Stimulated activated naive B cell treated with anti-CD40 and anti-IgM and Interleukin-4, amounts not matched to agents 10 μg/mL and 1 μg/mL and 100 μg/mL, for 72 hours (primary cell): ENCODE measurements at regions not wholly inside any gene's neighbourhood (a gene's known extent, or its start where the extent isn't known, plus 50 kb on each side); places are given as distances from the start of the nearest gene placed in this dataset.

Source experiments
- ATAC-seq, 2 donors: fragments of 150-1000 bp; cut with Tn5 transposase; replicated peaks; 2 replicates each; pipeline ENCODE4 v1.10.0; 2021; ENCODE audit warnings: moderate library complexity in 1 of 2
- DNase-seq: peaks from one replicate; pipeline ENCODE4 v3.0.0; 2021
- H3K27ac Mint-ChIP-seq: one replicate; pipeline ENCODE4 v1.8.0; 2022; ENCODE audit warnings: mild to moderate bottlenecking, mixed read lengths
- H3K27me3 Mint-ChIP-seq, 2 donors: one replicate each; pipeline ENCODE4 v1.8.0; 2022; ENCODE audit warnings: mixed read lengths in 2 of 2
- H3K36me3 Mint-ChIP-seq, 2 donors: one replicate each; pipeline ENCODE4 v1.8.0; 2022; ENCODE audit warnings: mixed read lengths in 2 of 2, mild to moderate bottlenecking in 1 of 2
- H3K4me1 Mint-ChIP-seq, 2 donors: one replicate each; pipeline ENCODE4 v1.8.0; 2022; ENCODE audit warnings: mixed read lengths in 2 of 2, mild to moderate bottlenecking in 1 of 2
- H3K4me3 Mint-ChIP-seq, 2 donors: one replicate each; pipeline ENCODE4 v1.8.0; 2022; ENCODE audit warnings: mild to moderate bottlenecking in 2 of 2, mixed read lengths in 2 of 2, moderate library complexity in 1 of 2
- H3K9me3 Mint-ChIP-seq, 2 donors: one replicate each; pipeline ENCODE4 v1.8.0; 2022; ENCODE audit warnings: mixed read lengths in 2 of 2, mild to moderate bottlenecking in 1 of 2

DNA sequence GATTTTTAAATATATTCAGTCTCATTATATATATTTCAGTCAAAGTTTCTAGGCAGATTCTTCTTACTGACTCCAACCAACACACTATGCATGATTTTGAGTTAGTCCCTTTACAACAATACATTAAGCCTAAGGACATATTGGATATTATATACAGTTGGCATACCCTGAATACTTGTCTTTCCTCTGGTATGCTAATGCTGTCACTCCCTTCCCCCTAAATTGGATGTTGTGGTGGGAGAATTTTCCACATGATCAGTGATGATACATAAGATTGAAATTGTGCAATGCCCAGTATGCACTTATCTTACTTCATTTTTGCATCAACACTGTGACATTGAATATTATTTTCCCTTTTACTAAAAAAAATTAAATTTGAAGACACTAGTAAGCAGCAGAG lies 935.2 kb downstream of the PCDH7 start:
- no peak overlapping the region for H3K27ac Mint-ChIP-seq
- H3K27me3 Mint-ChIP-seq = no peaks in the 10 kb centered on the region
- no peak overlapping the region for H3K4me3 Mint-ChIP-seq
- DNase-seq = no peak
- no peaks in the 10 kb centered on the region for H3K4me1 Mint-ChIP-seq
- no peaks in the 10 kb centered on the region for H3K9me3 Mint-ChIP-seq
- H3K36me3 Mint-ChIP-seq = no peaks in the 10 kb centered on the region
- no peak for ATAC-seq

DNA sequence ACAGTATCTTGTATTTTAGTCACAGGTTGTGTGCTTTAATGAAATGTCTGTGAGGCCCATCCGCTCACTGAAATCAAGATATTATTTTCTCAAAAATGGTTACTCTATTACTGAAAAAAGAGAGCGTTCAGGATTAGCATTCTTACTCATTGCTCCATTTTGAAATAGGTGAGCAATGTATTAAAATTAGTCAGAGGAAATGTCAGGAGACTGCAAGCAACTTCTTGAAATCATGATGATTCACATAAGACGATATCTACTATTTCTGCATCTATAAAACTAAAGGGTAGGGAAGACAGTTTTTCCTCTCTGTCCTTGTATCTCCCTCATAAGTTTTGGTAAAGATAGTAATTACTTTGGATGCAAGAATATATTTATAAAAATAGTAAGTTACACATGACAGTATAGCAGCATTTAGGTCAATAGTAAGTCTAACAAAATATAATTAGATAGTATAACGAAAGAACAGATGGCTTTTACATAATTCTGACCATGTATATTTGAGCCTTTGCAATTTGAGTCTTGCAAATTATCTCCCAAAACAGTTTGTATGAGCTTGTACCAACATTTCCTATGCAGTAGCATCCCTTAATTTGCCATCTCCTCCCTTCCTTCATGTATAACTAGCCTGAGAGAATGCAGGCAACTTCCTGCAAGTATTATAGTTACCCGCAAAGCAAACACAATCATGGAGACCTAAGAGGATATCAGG lies 937.8 kb downstream of the PCDH7 start:
- no peak for DNase-seq

DNA sequence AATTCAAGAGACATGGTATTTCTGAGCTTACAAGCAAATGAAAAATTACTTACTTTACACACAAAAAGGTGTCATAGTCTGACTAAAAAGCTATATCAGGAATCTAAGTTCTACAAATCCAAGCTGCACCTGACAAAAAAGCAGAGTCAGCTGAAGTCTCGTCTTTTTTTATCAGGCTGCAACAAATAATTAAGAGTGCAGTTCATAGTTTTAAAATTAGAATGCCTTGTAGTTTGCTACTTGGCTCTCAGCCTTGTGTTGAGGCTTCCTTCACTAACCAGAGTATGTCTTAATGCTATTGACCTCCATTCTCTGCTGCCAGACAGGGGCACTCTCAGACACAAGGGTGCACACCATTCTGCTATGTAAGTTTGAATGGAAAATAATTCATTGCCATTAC lies 940.7 kb downstream of the PCDH7 start:
- H3K27me3 Mint-ChIP-seq = no peaks in the 10 kb centered on the region
- no peaks in the 10 kb centered on the region for H3K4me1 Mint-ChIP-seq
- H3K9me3 Mint-ChIP-seq = no peaks in the 10 kb centered on the region
- no peaks in the 10 kb centered on the region for H3K36me3 Mint-ChIP-seq
- ATAC-seq = no peak
- H3K27ac Mint-ChIP-seq = no peak overlapping the region
- H3K4me3 Mint-ChIP-seq = no peak overlapping the region
- no peak for DNase-seq

More for the DNA sequence above, 937.8 kb downstream of the PCDH7 start:
- Mint-ChIP-seq H3K4me1 (no peaks in the 10 kb centered on the region), H3K27ac (no peak overlapping the region), H3K4me3 (no peak overlapping the region), H3K27me3 (no peaks in the 10 kb centered on the region), H3K36me3 (no peaks in the 10 kb centered on the region), H3K9me3 (no peaks in the 10 kb centered on the region)
- no peak for ATAC-seq

DNA sequence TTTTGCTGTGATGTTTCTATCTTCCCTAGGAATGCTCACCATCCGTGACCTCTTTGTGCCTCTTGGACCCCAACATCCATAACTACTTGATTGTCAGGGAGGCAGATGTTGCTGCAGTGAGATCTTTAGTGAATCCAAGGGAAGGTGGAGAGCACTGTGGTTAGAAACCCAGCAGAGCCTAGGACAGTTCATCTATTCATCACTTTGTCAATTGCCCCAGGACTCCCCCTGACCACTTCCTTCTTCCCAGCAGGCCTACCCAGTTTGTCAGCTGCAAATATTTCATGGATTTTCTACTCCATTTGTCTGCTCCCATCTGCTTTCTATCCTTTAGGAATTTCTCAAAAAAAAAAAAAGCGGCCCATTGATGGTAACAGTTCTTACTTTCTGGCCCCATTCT lies 942.8 kb downstream of the PCDH7 start:
- Mint-ChIP-seq H3K4me3 (no peak overlapping the region), H3K36me3 (no peaks in the 10 kb centered on the region), H3K27me3 (no peaks in the 10 kb centered on the region), H3K27ac (no peak overlapping the region), H3K9me3 (no peaks in the 10 kb centered on the region), H3K4me1 (no peaks in the 10 kb centered on the region)
- DNase-seq (no peak), ATAC-seq (no peak)

DNA sequence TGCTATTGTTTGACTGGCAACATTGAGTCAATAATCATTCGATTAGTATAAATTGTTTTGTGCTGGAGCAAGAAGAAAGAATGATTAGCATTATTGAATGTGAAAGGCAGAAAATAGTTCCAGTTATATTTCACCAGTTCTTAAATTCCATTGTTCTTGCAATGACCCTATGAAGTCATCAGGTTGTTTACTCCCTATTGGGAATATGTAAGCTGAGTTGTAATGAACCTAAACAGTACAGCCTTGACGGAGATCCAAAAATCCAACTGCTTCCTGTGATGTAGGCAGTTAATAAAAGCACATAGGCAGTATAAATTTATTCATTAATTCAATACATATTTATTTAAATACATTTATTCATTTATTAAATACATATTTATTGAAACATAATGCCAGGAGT lies 947.5 kb downstream of the PCDH7 start:
- no peak for DNase-seq
- ATAC-seq = no peak
- no peaks in the 10 kb centered on the region for H3K27me3 Mint-ChIP-seq

DNA sequence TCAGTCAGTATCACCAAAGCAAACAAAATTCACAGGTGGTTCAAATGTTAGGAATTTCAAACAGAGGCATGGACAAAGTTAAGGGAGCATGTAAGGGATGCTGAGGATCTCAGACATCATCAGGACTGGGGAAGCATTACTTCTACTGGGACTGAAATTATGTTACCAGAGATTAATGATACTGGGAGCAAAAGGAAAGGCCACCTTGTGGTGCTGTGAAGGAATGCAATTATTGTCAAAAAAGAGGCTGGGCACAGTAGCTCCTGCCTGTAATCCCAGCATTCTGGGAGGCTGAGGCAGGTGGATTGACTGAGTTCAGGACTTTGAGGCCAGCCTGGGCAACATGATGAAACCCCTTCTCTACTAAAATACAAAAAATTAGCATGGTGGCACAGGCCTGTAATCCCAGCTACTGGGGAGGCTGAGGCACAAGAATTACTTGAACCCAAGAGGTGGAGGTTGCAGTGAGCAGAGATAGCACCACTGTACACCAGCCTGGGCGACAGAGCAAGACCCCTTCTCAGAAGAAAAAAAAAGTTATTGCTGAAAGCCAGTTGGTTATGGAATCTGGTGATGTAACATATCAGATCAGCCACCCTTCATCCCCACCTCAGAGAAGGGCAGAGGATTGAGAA lies 954.3 kb downstream of the PCDH7 start:
- ATAC-seq = peak; percentile 33 to 51
- Mint-ChIP-seq H3K4me1 (no peaks in the 10 kb centered on the region), H3K4me3 (no peak overlapping the region), H3K27me3 (no peaks in the 10 kb centered on the region), H3K9me3 (no peaks in the 10 kb centered on the region), H3K36me3 (no peaks in the 10 kb centered on the region), H3K27ac (no peak overlapping the region)
- DNase-seq = no peak

More for the DNA sequence above, 947.5 kb downstream of the PCDH7 start:
- Mint-ChIP-seq H3K4me3 (no peak overlapping the region), H3K9me3 (no peaks in the 10 kb centered on the region), H3K4me1 (no peaks in the 10 kb centered on the region), H3K36me3 (no peaks in the 10 kb centered on the region), H3K27ac (no peak overlapping the region)

DNA sequence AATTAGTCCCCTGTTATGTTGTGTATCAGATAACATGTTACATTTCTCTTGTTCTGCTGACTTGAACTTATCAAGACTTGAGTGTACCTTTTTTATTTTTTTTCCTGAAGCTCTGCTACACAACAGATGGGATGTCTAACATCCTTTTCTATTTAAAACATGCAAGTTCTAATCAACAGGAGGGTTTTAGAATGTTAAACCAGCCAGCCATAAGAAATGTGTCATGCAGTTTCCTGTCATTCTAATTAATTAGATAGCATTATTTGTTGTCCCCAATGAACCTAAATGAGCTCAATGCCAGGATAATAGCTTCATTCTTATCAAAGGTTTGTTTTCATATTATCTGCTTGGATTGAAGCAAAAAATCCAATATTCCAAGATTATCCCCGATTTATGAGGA lies 958.2 kb downstream of the PCDH7 start:
- no peak overlapping the region for H3K27ac Mint-ChIP-seq
- ATAC-seq (no peak), DNase-seq (no peak)
- H3K4me1 Mint-ChIP-seq = no peaks in the 10 kb centered on the region
- H3K36me3 Mint-ChIP-seq = no peaks in the 10 kb centered on the region
- H3K4me3 Mint-ChIP-seq = no peak overlapping the region
- H3K27me3 Mint-ChIP-seq = no peaks in the 10 kb centered on the region
- no peaks in the 10 kb centered on the region for H3K9me3 Mint-ChIP-seq

DNA sequence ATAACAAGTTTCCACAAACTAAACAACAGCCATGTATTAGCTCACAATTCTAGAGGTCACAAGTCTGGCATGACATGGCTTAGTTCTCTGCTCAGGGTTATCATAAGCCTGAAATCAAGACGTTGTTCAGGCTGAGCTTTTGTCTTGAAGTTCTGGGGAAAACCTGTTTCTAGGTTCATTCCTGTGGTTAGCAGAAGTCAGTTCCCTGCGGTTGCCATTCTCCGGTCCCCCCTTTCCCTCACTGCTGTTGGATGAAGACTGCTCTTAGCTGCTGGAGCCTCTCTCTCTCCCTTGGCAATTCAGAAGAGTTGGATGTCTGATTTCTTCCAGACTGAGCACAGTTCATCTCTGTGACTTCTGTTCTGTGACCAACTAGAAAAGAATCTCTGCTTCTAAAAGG lies 962.6 kb downstream of the PCDH7 start:
- H3K36me3 Mint-ChIP-seq = no peaks in the 10 kb centered on the region
- DNase-seq (no peak), ATAC-seq (no peak)
- H3K27me3 Mint-ChIP-seq = no peaks in the 10 kb centered on the region
- no peak overlapping the region for H3K4me3 Mint-ChIP-seq
- peaks cover 0 to 1% of the 10 kb centered on the region in 2 donors for H3K9me3 Mint-ChIP-seq
- H3K27ac Mint-ChIP-seq = no peak overlapping the region
- no peaks in the 10 kb centered on the region for H3K4me1 Mint-ChIP-seq

DNA sequence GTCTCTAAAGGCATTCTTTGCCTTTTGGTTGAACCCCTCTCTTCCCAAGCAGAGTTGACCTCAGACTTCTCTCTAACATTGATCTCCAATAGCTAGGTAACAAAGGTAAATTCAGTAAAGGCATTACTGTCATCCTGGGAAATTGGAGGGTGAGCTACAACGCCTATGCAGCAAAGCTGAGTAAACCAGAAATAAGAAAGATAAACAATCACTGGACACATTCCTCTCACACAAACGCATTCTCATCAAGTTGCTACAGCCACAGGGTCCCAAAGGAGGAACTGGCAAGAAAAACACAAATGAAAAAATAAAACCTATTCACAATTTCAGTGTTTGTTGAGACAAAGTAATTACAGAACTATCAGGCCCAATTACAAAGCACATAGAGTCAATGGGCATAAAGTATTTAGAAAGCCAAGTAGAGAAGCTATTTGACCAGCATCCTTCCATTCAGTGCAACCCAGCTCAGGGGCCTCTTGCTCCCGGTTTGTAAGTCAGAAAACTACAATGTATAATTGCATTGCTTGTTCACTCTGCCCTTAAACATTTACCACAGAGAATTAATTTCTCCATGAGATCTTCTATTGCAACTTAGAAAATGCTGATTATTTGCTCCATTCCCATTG lies 967.7 kb downstream of the PCDH7 start:
- H3K4me3 Mint-ChIP-seq = no peak overlapping the region
- no peaks in the 10 kb centered on the region for H3K4me1 Mint-ChIP-seq
- peaks cover 0 to 1% of the 10 kb centered on the region in 2 donors for H3K9me3 Mint-ChIP-seq
- H3K27me3 Mint-ChIP-seq = no peaks in the 10 kb centered on the region
- DNase-seq (no peak), ATAC-seq (no peak)
- no peaks in the 10 kb centered on the region for H3K36me3 Mint-ChIP-seq
- no peak overlapping the region for H3K27ac Mint-ChIP-seq

DNA sequence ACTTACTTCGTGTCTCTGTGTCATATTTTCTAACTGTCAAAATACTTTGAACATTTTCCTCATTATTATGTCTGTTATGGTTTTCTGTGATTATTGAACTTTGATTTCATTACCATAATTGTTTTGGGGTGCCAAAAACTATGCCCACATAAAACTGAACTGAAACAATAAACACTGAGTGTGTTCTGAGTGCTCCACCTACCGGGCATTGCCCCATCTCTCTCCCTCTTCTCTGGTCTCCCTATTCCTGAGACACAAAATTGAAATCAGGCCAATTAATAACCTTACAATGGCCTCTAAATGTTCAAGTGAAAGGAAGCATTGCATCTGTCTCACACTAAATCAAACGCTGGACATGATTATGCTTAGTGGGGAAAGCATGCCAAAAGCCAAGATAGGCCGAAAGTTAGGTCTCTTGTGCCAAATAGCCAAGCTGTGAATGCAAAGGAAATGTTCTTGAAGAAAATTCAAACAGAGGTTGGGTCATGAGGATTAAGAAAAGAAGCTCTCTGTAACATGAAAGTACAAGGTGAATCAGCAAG lies 972.3 kb downstream of the PCDH7 start:
- no peaks in the 10 kb centered on the region for H3K4me1 Mint-ChIP-seq
- H3K27me3 Mint-ChIP-seq = no peaks in the 10 kb centered on the region
- H3K27ac Mint-ChIP-seq = no peak overlapping the region
- DNase-seq (no peak), ATAC-seq (no peak)
- no peaks in the 10 kb centered on the region for H3K36me3 Mint-ChIP-seq
- peaks cover 0 to 5% of the 10 kb centered on the region in 2 donors for H3K9me3 Mint-ChIP-seq
- H3K4me3 Mint-ChIP-seq = no peak overlapping the region

DNA sequence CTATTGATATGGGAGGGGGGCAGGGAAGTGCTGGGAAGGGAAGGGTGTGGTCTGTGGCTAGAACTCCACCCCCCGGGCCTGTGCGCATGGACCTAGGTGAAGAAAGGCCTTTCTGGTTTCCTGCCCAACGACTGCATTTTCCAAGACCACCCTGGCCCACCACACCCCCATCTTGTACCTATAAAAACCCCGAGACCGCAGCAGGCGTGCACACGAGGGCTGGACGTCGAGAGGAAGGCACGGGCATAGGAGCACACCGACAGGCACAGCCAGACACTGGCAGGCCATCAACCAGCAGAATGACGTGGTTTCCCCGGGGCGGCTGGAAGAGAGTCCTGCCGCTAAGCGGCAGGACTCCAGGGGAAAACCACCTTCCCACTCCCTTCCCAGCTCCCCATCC lies 981.1 kb downstream of the PCDH7 start:
- no peak overlapping the region for H3K27ac Mint-ChIP-seq
- no peaks in the 10 kb centered on the region for H3K27me3 Mint-ChIP-seq
- H3K4me1 Mint-ChIP-seq = no peaks in the 10 kb centered on the region
- no peaks in the 10 kb centered on the region for H3K36me3 Mint-ChIP-seq
- no peak overlapping the region for H3K4me3 Mint-ChIP-seq
- no peak for ATAC-seq
- H3K9me3 Mint-ChIP-seq = peaks cover 5 to 12% of the 10 kb centered on the region in 2 donors
- DNase-seq = no peak

DNA sequence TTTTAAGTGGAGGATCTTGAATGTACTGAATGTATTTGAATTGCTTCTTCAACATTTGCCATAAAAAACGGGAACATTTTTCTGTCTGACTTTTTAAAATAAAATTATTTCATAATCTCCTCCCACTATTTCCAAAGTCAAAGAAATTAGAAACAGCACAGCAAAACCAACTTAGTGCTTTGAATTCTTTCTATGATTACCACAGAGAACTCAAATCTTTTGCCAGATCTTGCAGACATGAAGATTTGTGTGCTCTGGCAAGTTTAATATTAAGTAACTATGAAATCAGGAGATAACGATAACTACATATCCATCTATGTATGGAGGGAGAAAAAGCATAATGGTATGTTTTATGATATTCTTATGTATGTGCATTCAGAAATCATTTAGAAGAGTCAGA lies 982.2 kb downstream of the PCDH7 start:
- Mint-ChIP-seq H3K4me3 (no peak overlapping the region), H3K4me1 (no peaks in the 10 kb centered on the region), H3K9me3 (peaks cover 5 to 12% of the 10 kb centered on the region in 2 donors), H3K27ac (no peak overlapping the region), H3K36me3 (no peaks in the 10 kb centered on the region), H3K27me3 (no peaks in the 10 kb centered on the region)
- DNase-seq (no peak), ATAC-seq (no peak)

DNA sequence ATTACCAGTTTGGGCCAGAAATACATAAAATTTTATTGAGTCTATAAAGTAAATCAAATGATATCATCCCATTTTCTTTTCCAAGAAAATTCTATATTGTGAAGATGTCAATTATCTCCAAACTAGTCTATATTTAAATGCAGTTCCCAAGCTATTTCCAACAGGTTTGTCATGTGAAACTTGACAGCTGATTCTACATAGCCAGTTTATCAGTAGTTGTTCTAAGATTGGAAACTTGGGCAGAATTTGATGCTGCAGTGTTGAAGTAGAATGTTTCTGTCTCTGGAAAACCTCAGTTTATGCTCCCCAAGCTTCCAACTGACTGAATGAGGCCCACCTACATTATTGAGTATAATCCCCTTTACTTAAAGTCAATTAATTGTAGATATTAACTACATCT lies 994.1 kb downstream of the PCDH7 start:
- DNase-seq (no peak), ATAC-seq (no peak)
- Mint-ChIP-seq H3K36me3 (no peaks in the 10 kb centered on the region), H3K27me3 (no peaks in the 10 kb centered on the region), H3K9me3 (peaks cover 4 to 5% of the 10 kb centered on the region in 2 donors), H3K4me3 (no peak overlapping the region), H3K4me1 (no peaks in the 10 kb centered on the region), H3K27ac (no peak overlapping the region)

DNA sequence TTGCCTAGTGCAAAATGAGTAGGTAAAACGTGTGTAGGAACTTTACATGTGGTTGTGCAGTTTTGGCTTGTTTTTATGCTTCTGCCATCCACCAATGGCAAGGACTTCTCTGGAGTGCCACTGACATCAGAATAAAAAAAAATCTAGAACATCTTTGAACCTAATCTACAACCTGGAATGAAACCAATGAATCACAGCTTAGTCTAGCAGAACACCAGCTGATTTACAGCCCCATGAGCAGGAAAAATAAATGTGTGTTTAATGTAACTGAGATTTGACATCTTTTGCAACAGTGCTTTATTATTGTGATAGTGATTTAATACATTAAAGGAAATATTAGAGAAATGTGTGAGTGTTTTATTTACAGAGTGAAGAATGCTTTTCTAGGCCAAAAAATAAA lies 995.1 kb downstream of the PCDH7 start:
- no peak overlapping the region for H3K27ac Mint-ChIP-seq
- ATAC-seq = no peak
- peaks cover 5 to 7% of the 10 kb centered on the region in 2 donors for H3K9me3 Mint-ChIP-seq
- no peak overlapping the region for H3K4me3 Mint-ChIP-seq
- no peaks in the 10 kb centered on the region for H3K4me1 Mint-ChIP-seq
- no peak for DNase-seq
- no peaks in the 10 kb centered on the region for H3K36me3 Mint-ChIP-seq
- H3K27me3 Mint-ChIP-seq = no peaks in the 10 kb centered on the region

DNA sequence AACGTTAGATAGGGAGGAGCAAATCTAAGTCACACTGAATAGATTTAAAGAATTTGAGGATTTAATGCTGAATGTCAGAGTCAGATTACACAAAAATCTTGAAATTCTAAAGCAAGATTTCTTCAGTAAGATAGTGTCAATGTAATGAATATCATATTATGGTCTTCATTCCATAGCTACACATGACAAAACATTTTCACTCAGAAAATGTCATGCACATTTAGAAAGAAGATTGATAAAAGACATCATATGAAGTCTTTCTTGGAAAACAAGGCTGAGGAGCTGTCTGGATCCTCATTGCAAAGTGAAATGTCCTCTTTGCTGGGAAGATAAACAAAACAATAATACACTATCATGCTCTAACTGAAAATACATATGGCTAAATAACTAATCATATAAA lies 1006.9 kb downstream of the PCDH7 start:
- no peak overlapping the region for H3K4me3 Mint-ChIP-seq
- H3K9me3 Mint-ChIP-seq = no peaks in the 10 kb centered on the region
- ATAC-seq (no peak), DNase-seq (no peak)
- no peaks in the 10 kb centered on the region for H3K4me1 Mint-ChIP-seq
- H3K36me3 Mint-ChIP-seq = no peaks in the 10 kb centered on the region
- no peak overlapping the region for H3K27ac Mint-ChIP-seq
- no peaks in the 10 kb centered on the region for H3K27me3 Mint-ChIP-seq
